Fibroblast of lung (primary cell): ENCODE measurements at regions not wholly inside any gene's neighbourhood (a gene's known extent, or its start where the extent isn't known, plus 50 kb on each side); places are given as distances from the start of the nearest gene placed in this dataset.

Experiments
- EZH2 ChIP-seq: IDR thresholded peaks from 2 replicates; pipeline ENCODE4 v1.5.1; 2012; ENCODE audit warnings: low read length, control low read depth, mild to moderate bottlenecking; ENCODE audit errors: missing control alignments
- TF ChIP-seq, protein P1 (sequence below), 2 donors: IDR thresholded peaks in 1 of 2; conservative IDR thresholded peaks in 1 of 2; 1 replicate in 1 of 2; 2 replicates in 1 of 2; pipeline ENCODE4 v1.5.1; 2011 to 2012; ENCODE audit warnings: low read length in 2 of 2, control low read depth in 1 of 2, inconsistent platforms in 1 of 2, low read depth in 1 of 2, mild to moderate bottlenecking in 1 of 2

DNA sequence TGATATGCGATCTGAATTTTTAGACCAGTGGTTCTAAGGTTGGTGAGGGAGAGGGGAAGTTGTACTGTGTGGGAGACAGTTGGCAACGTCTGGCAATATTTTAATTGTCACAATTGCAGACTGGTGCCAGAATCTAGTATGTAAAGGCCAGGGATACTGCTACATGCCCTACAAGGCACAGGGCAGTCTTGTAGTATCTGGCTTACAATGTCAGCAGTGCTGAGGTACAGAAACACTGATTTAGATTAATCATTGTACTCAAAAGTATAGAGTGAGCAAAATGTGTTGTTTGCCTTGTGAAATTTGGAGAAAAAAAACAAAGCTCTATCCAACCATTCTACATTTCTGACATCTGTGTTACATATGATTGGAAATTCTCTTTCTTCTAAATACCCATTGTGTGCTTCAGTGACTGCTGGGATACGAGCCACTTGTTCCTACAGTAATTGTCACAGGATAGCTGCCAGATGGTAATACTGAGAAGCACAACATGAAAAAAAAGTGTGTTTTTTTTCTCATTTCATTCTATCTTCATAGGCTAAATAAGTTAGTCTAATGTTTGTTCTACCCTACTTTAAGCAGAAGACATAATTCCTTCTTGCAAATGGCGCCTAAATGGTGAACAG lies 526.7 kb upstream of the AGA start:
- TF ChIP-seq, protein P1, sequence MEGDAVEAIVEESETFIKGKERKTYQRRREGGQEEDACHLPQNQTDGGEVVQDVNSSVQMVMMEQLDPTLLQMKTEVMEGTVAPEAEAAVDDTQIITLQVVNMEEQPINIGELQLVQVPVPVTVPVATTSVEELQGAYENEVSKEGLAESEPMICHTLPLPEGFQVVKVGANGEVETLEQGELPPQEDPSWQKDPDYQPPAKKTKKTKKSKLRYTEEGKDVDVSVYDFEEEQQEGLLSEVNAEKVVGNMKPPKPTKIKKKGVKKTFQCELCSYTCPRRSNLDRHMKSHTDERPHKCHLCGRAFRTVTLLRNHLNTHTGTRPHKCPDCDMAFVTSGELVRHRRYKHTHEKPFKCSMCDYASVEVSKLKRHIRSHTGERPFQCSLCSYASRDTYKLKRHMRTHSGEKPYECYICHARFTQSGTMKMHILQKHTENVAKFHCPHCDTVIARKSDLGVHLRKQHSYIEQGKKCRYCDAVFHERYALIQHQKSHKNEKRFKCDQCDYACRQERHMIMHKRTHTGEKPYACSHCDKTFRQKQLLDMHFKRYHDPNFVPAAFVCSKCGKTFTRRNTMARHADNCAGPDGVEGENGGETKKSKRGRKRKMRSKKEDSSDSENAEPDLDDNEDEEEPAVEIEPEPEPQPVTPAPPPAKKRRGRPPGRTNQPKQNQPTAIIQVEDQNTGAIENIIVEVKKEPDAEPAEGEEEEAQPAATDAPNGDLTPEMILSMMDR (conservative IDR thresholded peaks at IDR 0.05 in 1 of 2, IDR thresholded peaks at IDR 0.05 in 1 of 2; ENCODE audit: low read depth in 1 of 2, low read length in 2 of 2) = no peak
- TF ChIP-seq EZH2 = no peak
